GM18873 (cell line): ENCODE measurements at regions not wholly inside any gene's neighbourhood (a gene's known extent, or its start where the extent isn't known, plus 50 kb on each side); places are given as distances from the start of the nearest gene placed in this dataset.
"Not testable (repeated sequence)": the region's sequence is repeated elsewhere in the genome, so short reads cannot be mapped to it uniquely, and the experiment has no call there.

Source experiments
- ATAC-seq: cut with Tn5 transposase; IDR thresholded peaks from one replicate; pipeline ENCODE4 v1.9.1; 2021; ENCODE audit warnings: mild to moderate bottlenecking, moderate library complexity, moderate number of reproducible peaks; ENCODE audit not compliant: unreplicated experiment, low FRiP score

DNA sequence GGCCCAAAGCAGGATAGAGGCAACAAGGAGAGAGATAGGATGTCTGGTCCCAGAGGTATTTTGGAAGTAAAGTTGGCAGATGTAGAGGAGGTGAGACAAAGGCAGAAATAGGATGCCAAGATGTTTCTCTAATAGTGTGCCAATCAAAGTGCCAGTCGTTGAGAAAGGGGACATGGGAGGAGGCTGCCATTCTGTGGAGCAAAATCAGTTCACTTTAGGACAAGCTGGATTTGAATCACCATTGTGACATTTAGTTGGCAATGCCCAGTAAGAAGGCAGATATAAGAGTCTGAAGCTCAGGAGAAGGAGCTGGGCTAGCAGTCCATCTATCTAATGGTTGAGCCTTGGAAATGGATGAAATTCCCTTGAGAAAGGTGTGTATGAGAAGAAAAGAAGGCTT lies 53.8 kb downstream of the ADRB2 start:
- ATAC-seq, result no peak

DNA sequence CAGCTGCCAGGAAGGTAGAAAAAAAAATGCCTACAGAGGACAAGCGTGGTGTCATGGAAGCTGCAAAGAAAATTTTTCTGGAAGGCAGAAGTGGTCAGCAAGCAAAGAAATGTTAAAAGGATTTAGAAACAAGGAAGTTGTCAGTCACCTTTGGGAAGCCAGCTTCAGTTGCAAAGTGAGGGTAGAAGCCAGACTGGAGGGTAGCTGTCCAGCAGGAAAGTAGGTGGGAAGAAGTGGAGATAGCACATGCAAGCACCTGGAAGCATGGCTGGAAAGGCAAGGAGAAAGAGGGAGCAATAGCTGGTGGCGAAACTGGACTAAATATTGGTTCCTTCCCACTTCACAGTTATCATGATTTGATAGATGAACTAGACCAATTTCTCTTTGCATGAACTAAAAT lies 54.3 kb downstream of the ADRB2 start:
- ATAC-seq, result no peak

GRCh38 chr5:148882332-148882731 lies 55.9 kb downstream of the ADRB2 start:
- ATAC-seq, result no peak

GRCh38 chr5:148884339-148885020 lies 58.1 kb downstream of the ADRB2 start:
- no peak for ATAC-seq

- no peak for ATAC-seq
Measured at GRCh38 chr5:148887123-148887881, 60.9 kb downstream of the ADRB2 start.

GRCh38 chr5:148889936-148890335 lies 63.5 kb downstream of the ADRB2 start:
- ATAC-seq, result not testable (repeated sequence)

- not testable (repeated sequence) for ATAC-seq
Measured at GRCh38 chr5:148895441-148895840, 69.0 kb downstream of the ADRB2 start.

DNA sequence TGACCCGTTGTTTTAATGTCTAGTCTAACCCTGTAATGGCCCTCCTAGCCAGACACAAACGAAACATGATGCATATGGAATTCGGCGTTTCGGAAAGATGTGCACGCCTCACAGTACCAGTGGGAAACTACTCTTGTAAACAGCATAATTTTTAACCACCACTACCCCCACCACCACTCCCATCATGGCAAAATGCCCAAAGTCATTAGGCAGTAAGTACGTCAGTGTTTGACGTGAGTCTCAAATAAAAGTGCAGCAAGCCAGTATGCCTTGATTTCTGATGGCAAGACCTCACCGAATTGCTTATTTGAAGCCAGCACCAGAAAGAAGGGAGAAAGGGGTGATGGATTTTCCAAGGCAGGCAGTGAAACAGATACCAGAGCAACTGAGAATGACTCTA lies 71.4 kb downstream of the ADRB2 start:
- no peak for ATAC-seq

DNA sequence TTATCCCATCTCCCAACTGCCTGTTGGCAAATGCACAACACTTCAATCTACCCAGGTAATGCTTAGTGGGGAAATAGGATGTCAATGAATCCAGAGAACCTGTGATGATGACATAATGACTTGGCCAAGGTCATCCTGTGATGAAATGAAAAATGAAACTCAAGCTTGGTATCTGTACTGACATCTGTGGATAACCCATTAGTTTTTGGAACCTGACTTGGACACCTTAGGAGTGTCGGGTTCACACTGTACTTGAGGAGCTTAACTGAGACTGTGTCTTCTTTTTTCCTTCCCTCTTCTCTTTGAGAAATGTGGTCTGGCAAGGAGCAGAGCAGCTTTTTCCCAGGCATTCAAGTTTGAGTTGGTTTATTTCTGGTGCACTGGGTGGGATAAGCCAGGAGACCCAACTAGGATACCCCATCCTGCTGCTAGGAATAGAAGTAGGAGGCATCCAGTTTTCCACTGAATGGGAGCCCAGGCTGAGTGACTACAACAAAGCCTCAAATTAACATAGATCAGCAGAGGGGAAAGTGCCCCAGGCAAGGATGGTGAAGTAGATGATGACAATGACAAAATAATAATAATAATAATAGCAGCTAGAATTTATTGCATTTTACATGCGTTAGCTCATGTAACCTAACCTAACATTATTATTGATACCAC lies 72.1 kb downstream of the ADRB2 start:
- ATAC-seq, result no peak

- no peak for ATAC-seq
Measured at GRCh38 chr5:148899993-148900392, 73.6 kb downstream of the ADRB2 start.

DNA sequence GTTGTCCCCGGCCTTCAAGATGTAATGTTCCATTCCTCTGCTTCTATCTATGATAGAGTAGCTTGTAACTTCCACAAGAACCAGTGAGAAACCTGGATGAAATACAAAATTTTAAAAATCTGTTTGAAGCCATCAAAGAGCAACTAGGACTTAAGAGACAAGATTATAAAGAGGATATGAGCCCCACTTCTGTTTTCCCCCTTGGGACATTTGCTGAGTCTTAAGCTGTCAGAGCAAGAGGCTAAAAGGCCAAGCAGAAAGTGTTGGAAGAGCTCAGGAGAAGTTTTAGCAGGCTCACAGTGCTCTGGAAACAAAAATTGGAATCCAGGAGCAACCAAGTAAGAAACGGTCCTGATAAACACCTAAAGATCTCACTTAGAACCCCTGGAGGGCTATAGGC lies 76.1 kb downstream of the ADRB2 start:
- no peak for ATAC-seq

GRCh38 chr5:148903587-148903986 lies 77.2 kb downstream of the ADRB2 start:
- no peak for ATAC-seq

- no peak for ATAC-seq
Measured at GRCh38 chr5:148904440-148904839, 78.0 kb downstream of the ADRB2 start.

DNA sequence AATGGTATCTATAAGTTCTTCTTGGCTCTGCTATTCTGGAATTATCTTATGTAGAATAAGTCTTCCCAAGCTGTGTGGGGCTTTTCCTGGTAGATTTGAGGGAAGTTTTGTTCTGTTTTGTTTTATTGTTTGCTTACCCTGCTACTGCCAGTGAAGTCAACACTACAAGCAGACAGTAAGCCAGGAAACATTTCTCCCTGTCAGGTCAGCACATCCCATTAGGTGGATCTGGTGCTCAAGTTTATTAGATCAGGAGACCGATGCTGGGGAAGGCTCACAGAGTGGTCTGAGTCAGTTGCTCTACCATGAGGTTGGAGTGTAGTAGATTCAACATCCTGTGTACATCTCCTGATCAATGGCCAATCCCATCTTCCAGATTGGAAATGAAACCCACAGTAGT lies 79.1 kb downstream of the ADRB2 start:
- no peak for ATAC-seq

- ATAC-seq, result no peak
Measured at GRCh38 chr5:148906968-148907367, 80.6 kb downstream of the ADRB2 start.

GRCh38 chr5:148909040-148909439 lies 82.6 kb downstream of the ADRB2 start:
- ATAC-seq, result no peak

DNA sequence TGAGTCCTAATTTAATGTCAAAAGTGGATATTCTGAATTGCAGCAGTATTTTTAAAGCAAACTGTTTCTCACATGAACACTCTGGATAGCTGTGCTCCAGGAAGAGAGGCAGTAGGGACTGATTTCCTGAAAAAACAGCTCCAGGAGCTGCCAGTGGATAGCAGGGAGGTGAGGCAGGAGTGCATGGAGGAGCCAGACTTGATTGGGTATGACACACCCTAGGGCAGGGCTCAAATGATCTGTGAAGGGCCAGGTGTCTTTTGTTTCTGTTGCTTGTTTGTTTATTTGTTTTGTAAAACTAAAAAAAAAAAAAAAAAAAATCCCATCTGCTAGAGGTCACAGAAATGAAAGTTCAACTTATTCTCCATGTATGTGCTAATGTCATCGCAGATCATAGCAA lies 83.4 kb downstream of the ADRB2 start:
- no peak for ATAC-seq

DNA sequence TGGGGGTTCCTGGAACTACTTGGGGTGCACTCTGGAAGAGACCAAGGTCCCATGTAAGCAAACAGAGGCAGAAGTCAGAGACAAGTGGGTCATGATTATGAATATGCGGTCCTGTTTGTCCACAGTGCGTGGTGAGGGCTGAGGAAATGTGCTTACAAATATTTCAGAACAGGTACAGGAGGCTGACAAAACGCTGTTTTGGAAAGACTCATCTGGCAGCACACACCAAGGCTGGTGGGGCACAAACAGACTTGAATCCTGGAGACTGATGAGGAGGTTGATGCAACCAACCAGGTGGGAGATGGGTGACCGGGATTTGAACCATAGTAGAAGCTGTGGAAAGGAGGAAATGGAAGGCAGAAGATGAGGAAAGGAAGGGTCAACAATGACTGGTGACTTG lies 83.8 kb downstream of the ADRB2 start:
- ATAC-seq, result no peak

GRCh38 chr5:148910686-148911361 lies 84.4 kb downstream of the ADRB2 start:
- no peak for ATAC-seq

DNA sequence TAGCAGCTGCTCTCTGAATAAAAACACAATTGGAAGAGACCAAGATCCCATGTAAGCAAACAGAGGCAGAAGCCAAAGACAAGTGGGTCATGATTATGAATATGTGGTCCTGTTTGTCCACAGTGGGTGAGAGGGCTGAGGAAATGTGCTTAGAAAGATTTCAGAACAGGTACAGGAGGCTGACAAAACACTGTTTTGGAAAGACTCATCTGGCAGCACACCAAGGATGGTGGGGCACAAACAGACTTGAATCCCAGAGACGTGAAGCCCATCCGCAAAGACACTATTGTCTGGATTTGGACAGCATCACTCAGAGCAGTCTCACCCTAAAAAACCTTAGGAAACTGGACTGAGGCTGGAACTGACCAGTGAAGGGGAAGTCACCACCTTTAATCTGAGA lies 85.0 kb downstream of the ADRB2 start:
- ATAC-seq, result no peak

GRCh38 chr5:148912146-148912545 lies 85.7 kb downstream of the ADRB2 start:
- ATAC-seq, result no peak
